ENCODE measurements at regions not wholly inside any gene's neighbourhood (a gene's known extent, or its start where the extent isn't known, plus 50 kb on each side); places are given as distances from the start of the nearest gene placed in this dataset.

DNA sequence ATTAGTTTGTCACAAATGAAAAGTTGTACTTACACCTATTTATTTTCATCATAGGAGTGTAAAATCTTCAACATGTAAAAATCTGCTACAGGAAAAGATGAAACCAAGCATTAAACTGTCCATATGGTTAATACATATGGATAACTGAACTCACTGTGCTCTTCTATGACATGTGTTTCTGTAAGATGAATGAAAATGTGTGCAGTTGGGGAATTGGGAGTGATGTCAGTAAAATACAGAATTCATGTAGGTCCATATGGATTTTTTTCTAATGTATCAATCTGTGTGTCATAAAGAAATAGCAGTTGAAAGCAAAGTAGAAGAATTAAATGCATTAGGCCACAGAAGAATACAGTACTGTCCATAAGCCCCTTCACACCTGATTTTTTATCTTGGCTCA, 178.4 kb upstream of the COL3A1 start:
- TF ChIP-seq EZH2 (IDR thresholded peaks at IDR 0.05; ENCODE audit: low read depth), result no peak
- TF ChIP-seq, protein P1, sequence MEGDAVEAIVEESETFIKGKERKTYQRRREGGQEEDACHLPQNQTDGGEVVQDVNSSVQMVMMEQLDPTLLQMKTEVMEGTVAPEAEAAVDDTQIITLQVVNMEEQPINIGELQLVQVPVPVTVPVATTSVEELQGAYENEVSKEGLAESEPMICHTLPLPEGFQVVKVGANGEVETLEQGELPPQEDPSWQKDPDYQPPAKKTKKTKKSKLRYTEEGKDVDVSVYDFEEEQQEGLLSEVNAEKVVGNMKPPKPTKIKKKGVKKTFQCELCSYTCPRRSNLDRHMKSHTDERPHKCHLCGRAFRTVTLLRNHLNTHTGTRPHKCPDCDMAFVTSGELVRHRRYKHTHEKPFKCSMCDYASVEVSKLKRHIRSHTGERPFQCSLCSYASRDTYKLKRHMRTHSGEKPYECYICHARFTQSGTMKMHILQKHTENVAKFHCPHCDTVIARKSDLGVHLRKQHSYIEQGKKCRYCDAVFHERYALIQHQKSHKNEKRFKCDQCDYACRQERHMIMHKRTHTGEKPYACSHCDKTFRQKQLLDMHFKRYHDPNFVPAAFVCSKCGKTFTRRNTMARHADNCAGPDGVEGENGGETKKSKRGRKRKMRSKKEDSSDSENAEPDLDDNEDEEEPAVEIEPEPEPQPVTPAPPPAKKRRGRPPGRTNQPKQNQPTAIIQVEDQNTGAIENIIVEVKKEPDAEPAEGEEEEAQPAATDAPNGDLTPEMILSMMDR (conservative IDR thresholded peaks at IDR 0.05), result no peak
- H3K27ac ChIP-seq, result no peak overlapping the region
- no peak overlapping the region for H2AFZ ChIP-seq
- no peaks in the 10 kb centered on the region for H4K20me1 ChIP-seq (ENCODE audit: insufficient read depth)
- H3K27me3 ChIP-seq (ENCODE audit: insufficient read depth, low read depth), result no peaks in the 10 kb centered on the region
- BruUV-seq (replicated peaks), result no TSS peak
- intact Hi-C loops (cut with micrococcal nuclease; ENCODE audit: unreplicated experiment), result no loop called here
- H3F3A ChIP-seq (ENCODE audit: insufficient read depth, low read depth), result no peaks in the 10 kb centered on the region
- no peak for DNase-seq
- POLR2A ChIA-PET (ENCODE audit: unreplicated experiment), result no interaction called here
- no peaks in the 10 kb centered on the region for H3K36me3 ChIP-seq (ENCODE audit: low read depth)
- no peaks in the 10 kb centered on the region for H3K9me2 ChIP-seq (ENCODE audit: insufficient read depth)
- no peaks in the 10 kb centered on the region for H3K9me3 ChIP-seq (ENCODE audit: insufficient read depth, low read depth)
- H3K4me1 ChIP-seq (replicated peaks; ENCODE audit: insufficient read depth), result no peaks in the 10 kb centered on the region
- no peaks in the 10 kb centered on the region for H3K79me2 ChIP-seq (ENCODE audit: low read depth)
- H3K4me2 ChIP-seq, result no peak overlapping the region
- no peak overlapping the region for H3K4me3 ChIP-seq
- CTCF ChIA-PET, result no interaction called here

DNA sequence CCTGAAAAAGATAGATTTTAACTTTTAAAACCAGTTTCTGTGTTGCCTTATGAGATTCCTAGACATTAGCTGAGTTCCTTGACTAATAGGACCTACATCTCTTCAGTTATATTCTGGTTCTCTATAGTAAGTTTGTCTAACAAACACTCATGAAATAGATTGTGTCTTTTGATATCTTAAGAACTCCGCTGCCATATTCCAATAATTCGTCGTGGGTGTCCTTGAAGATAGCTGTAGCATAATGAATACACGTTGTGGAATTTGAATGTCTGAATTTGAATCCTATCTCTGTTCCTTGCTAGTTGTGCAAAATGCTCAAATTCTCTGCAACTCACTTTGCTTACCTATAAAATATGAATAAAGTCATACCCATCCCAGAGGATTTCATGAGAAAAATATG, 176.8 kb upstream of the COL3A1 start:
- TF ChIP-seq EZH2 (IDR thresholded peaks at IDR 0.05; ENCODE audit: low read depth), result no peak
- TF ChIP-seq, protein P1 (conservative IDR thresholded peaks at IDR 0.05), result no peak
- BruUV-seq (replicated peaks), result no TSS peak

DNA sequence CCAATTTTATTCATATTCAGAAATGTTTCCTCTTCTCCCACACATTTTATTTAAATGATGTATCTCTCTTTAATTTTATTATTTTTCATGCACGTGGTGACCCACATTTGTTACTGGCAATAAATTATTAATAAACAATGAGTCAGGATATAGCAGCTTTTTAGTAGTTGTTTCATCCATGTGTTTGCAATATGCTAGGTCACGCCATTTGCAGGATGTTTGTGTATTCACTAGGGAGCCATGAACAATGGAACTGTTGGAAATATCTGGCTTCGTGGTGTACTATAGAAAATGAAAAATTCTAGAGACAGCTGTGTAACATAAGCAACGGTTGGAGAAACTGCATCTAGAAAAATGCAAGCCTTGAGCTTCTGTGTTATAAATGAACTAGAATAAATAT, 176.0 kb upstream of the COL3A1 start:
- intact Hi-C loops (cut with micrococcal nuclease; ENCODE audit: unreplicated experiment), result no loop called here
- H3K4me3 ChIP-seq, result no peak overlapping the region
- H3K9me3 ChIP-seq (ENCODE audit: insufficient read depth, low read depth), result no peaks in the 10 kb centered on the region
- H3K9me2 ChIP-seq (ENCODE audit: insufficient read depth), result no peaks in the 10 kb centered on the region
- no peak overlapping the region for H3K4me2 ChIP-seq
- H3K36me3 ChIP-seq (ENCODE audit: low read depth), result no peaks in the 10 kb centered on the region
- no peak overlapping the region for H2AFZ ChIP-seq
- H4K20me1 ChIP-seq (ENCODE audit: insufficient read depth), result no peaks in the 10 kb centered on the region
- ChIA-PET POLR2A (ENCODE audit: unreplicated experiment) (no interaction called here), CTCF (no interaction called here)
- no peaks in the 10 kb centered on the region for H3K79me2 ChIP-seq (ENCODE audit: low read depth)
- H3K27me3 ChIP-seq (ENCODE audit: insufficient read depth, low read depth), result no peaks in the 10 kb centered on the region
- H3F3A ChIP-seq (ENCODE audit: insufficient read depth, low read depth), result no peaks in the 10 kb centered on the region
- DNase-seq, result no peak
- no TSS peak for BruUV-seq (replicated peaks)
- H3K4me1 ChIP-seq (replicated peaks; ENCODE audit: insufficient read depth), result no peaks in the 10 kb centered on the region
- TF ChIP-seq EZH2 (IDR thresholded peaks at IDR 0.05; ENCODE audit: low read depth), result no peak
- TF ChIP-seq, protein P1 (conservative IDR thresholded peaks at IDR 0.05), result no peak
- H3K27ac ChIP-seq, result no peak overlapping the region

More for the DNA sequence above, 176.8 kb upstream of the COL3A1 start:
- intact Hi-C loops (cut with micrococcal nuclease; ENCODE audit: unreplicated experiment), result no loop called here
- DNase-seq, result no peak
- Histone ChIP-seq H3K79me2 (ENCODE audit: low read depth) (no peaks in the 10 kb centered on the region), H3K9me3 (ENCODE audit: insufficient read depth, low read depth) (no peaks in the 10 kb centered on the region), H3K27ac (no peak overlapping the region), H4K20me1 (ENCODE audit: insufficient read depth) (no peaks in the 10 kb centered on the region), H3K4me3 (no peak overlapping the region), H3K9me2 (ENCODE audit: insufficient read depth) (no peaks in the 10 kb centered on the region), H3F3A (ENCODE audit: insufficient read depth, low read depth) (no peaks in the 10 kb centered on the region), H3K36me3 (ENCODE audit: low read depth) (no peaks in the 10 kb centered on the region), H3K4me2 (no peak overlapping the region), H3K4me1 (replicated peaks; ENCODE audit: insufficient read depth) (no peaks in the 10 kb centered on the region), H3K27me3 (ENCODE audit: insufficient read depth, low read depth) (no peaks in the 10 kb centered on the region), H2AFZ (no peak overlapping the region)
- ChIA-PET CTCF (no interaction called here), POLR2A (ENCODE audit: unreplicated experiment) (no interaction called here)
